Body of pancreas (tissue), 4 donors: ENCODE measurements at regions not wholly inside any gene's neighbourhood (a gene's known extent, or its start where the extent isn't known, plus 50 kb on each side); places are given as distances from the start of the nearest gene placed in this dataset.
"Not testable (repeated sequence)": the region's sequence is repeated elsewhere in the genome, so short reads cannot be mapped to it uniquely, and the experiment has no call there.

ENCODE experiments used
- ATAC-seq: fragments of 150-250 bp; one replicate; pipeline ENCODE4 v1.9.1; 2016
- DNase-seq, 4 donors: peaks; one replicate each; pipeline ENCODE4 v3.0.0-alpha.2; 2019
- H3K27ac ChIP-seq, 4 donors: fragments of 200-600 bp; sonication (generic); 1 replicate in 3 of 4; 2 replicates in 1 of 4; pipeline versions ENCODE4 v1.5.1 to v1.6.1; 2016 to 2019; ENCODE audit warnings: mild to moderate bottlenecking in 1 of 4, mixed read lengths in 1 of 4, moderate library complexity in 1 of 4
- H3K27me3 ChIP-seq, 2 donors: fragments of 200-600 bp; sonication (generic); one replicate each; pipeline ENCODE4 v1.6.0; 2016; ENCODE audit warnings: mild to moderate bottlenecking in 1 of 2
- H3K36me3 ChIP-seq, 2 donors: fragments of 200-600 bp; sonication (generic); replicated peaks in 1 of 2; 2 replicates each; pipeline ENCODE4 v1.5.1; 2016; ENCODE audit warnings: low read depth in 2 of 2; ENCODE audit not compliant: insufficient read depth in 1 of 2
- H3K4me1 ChIP-seq: fragments of 200-600 bp; sonication (generic); one replicate; pipeline ENCODE4 v1.6.0; 2016
- H3K4me3 ChIP-seq, 2 donors: fragments of 200-600 bp; sonication (generic); 1 replicate in 1 of 2; 2 replicates in 1 of 2; pipeline ENCODE4 v1.5.1; 2016 to 2019
- H3K9me3 ChIP-seq, 3 donors: fragments of 200-600 bp; sonication (generic); 1 replicate in 2 of 3; 2 replicates in 1 of 3; pipeline ENCODE4 v1.5.1; 2016
- POLR2A ChIP-seq, 3 donors: fragments of 450-650 bp; IDR thresholded peaks; one replicate each; pipeline ENCODE4 v1.6.1; 2016; ENCODE audit warnings: antibody characterized with exemption in 3 of 3, mild to moderate bottlenecking in 2 of 3
- WGBS, 2 donors: methylation state at CpG; one replicate each; pipeline ENCODE4 v1.1.5; 2017; 5-methylcytosine and 5-hydroxymethylcytosine counted together
- intact Hi-C: fragments of 100-400 bp; cut with DNase I; formaldehyde crosslinking; loops from one replicate; pipeline ENCODE4 v1.15.1; 2023
- TF ChIP-seq, protein P1 (sequence below), 7 experiments: fragments of 450-650 bp in 4 of 7; fragments of 200-600 bp in 3 of 7; sonication (generic) in 3 of 7; IDR thresholded peaks; one replicate each; pipeline ENCODE4 v1.5.1; 2016 to 2019; ENCODE audit warnings: antibody characterized with exemption in 7 of 7

DNA sequence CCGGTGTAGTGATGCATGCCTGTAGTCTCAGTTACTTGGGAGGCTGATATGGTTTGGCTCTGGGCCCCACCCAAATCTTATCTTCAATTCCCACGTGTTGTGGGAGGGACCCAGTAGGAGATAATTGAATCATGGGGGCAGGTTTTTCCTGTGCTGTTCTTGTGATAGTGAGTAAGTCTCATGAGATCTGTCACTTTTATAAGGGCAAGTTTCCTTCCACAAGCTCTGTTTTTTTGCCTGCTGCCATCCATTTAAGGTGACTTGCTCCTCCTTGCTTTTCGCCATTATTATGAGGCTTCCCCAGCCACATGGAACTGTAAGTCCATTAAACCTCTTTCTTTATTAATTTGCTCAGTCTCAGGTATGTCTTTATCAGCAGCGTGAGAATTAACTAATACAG lies 566.7 kb upstream of the NECTIN3 start:
- Histone ChIP-seq H3K9me3 (no peaks in the 10 kb centered on the region), H3K4me1 (no peaks in the 10 kb centered on the region), H3K4me3 (no peak overlapping the region), H3K27ac (no peak overlapping the region), H3K36me3 (no peaks in the 10 kb centered on the region), H3K27me3 (no peaks in the 10 kb centered on the region)
- 71 to 73% methylated on average over 4 of the region's 4 CpGs for WGBS, 2 donors
- TF ChIP-seq POLR2A (IDR thresholded peaks at IDR 0.05): no peak
- TF ChIP-seq, protein P1, sequence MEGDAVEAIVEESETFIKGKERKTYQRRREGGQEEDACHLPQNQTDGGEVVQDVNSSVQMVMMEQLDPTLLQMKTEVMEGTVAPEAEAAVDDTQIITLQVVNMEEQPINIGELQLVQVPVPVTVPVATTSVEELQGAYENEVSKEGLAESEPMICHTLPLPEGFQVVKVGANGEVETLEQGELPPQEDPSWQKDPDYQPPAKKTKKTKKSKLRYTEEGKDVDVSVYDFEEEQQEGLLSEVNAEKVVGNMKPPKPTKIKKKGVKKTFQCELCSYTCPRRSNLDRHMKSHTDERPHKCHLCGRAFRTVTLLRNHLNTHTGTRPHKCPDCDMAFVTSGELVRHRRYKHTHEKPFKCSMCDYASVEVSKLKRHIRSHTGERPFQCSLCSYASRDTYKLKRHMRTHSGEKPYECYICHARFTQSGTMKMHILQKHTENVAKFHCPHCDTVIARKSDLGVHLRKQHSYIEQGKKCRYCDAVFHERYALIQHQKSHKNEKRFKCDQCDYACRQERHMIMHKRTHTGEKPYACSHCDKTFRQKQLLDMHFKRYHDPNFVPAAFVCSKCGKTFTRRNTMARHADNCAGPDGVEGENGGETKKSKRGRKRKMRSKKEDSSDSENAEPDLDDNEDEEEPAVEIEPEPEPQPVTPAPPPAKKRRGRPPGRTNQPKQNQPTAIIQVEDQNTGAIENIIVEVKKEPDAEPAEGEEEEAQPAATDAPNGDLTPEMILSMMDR (IDR thresholded peaks at IDR 0.05): no peak
- no peak for DNase-seq
- no peak for ATAC-seq
- intact Hi-C loops: no loop called here

DNA sequence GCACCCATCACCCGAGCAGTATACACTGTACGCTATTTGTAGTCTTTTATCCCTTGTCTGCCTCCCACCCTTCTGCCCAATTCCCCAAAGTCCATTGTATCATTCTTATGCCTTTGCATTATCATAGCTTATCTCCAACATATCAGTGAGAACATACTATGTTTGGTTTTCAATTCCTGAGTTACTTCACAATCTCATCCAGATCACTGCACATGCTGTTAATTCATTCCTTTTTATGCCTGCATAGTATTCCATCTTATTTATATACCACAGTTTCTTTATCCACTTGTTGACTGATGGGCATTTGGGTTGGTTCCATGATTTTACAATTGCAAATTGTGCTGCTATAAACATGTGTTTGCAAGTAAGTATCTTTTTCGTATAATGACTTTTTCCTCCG lies 564.7 kb upstream of the NECTIN3 start:
- Histone ChIP-seq H3K4me1 (no peaks in the 10 kb centered on the region), H3K27ac (no peak overlapping the region), H3K9me3 (no peaks in the 10 kb centered on the region), H3K36me3 (no peaks in the 10 kb centered on the region), H3K27me3 (no peaks in the 10 kb centered on the region), H3K4me3 (no peak overlapping the region)
- no peak for DNase-seq
- WGBS, 2 donors: 75 to 95% methylated on average over 4 of the region's 4 CpGs
- TF ChIP-seq POLR2A (IDR thresholded peaks at IDR 0.05): no peak
- no peak for ATAC-seq
- intact Hi-C loops: no loop called here

DNA sequence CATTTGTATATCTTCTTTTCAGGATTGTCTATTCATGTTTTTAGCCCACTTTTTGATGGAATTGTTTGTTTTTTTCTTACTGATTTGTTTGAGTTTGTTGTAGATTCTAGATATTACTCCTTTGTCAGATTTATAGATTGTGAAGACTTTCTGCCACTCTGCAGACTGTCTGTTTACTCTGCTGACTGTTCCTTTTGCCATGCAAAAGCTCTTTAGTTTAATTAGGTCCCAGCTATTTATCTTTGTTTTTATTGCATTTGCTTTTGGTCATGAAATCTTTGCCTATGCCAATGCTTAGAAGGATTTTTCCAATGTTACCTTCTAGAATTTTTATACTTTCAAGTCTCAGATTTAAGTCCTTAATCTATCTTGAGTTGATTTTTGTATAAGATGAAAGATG lies 564.0 kb upstream of the NECTIN3 start:
- ATAC-seq, H3K27me3 ChIP-seq, DNase-seq, intact Hi-C loops, H3K4me3 ChIP-seq, H3K4me1 ChIP-seq, H3K27ac ChIP-seq, H3K9me3 ChIP-seq, H3K36me3 ChIP-seq: not testable (repeated sequence)

DNA sequence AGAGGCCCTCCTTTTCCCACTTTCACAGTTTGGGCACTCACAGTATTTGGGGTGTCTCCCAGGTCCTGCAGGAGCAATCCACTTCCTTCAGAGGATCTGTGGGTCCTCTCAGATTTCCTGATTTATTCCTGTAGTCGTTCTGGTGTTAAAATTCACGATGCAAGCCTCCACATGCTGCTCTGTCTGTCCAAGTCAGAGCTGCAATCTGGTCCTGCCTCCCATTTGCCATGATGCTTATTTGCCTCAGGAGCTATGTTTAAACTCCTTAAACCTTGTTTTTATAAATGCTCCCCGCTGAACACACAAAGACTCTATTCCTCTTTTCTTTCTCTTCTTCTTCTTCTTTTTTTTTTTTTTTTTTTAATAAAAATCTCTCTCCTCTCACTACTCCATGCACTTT lies 558.7 kb upstream of the NECTIN3 start:
- H3K27me3 ChIP-seq: no peaks in the 10 kb centered on the region
- H3K4me1 ChIP-seq: no peaks in the 10 kb centered on the region
- DNase-seq (no peak), ATAC-seq (no peak)
- H3K36me3 ChIP-seq: no peaks in the 10 kb centered on the region
- H3K4me3 ChIP-seq: no peak overlapping the region
- TF ChIP-seq POLR2A (IDR thresholded peaks at IDR 0.05): no peak
- TF ChIP-seq, protein P1 (IDR thresholded peaks at IDR 0.05): no peak
- no peaks in the 10 kb centered on the region for H3K9me3 ChIP-seq
- WGBS, 2 donors: 70 to 77% methylated on average over 3 of the region's 3 CpGs
- H3K27ac ChIP-seq: no peak overlapping the region
- intact Hi-C loops: no loop called here

DNA sequence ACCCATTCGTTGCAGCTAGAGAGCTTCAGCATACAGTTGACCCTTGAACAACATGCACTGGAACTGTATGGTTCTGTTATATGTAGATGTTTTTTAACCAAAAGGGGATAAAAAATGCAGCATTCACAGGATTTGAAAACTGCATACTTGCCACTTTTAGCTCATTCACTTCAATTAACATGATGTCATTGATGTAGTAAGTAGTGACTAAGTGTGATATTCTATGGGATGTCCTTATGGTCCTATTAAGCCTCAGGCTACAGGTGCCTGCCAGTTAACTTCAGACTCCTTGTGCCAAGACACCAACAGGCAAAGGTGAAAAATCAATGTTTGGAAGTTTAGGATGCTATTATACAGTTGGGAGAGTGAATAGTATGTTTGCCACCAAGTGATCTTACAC lies 553.6 kb upstream of the NECTIN3 start:
- Histone ChIP-seq H3K4me1 (no peaks in the 10 kb centered on the region), H3K27me3 (no peaks in the 10 kb centered on the region), H3K36me3 (no peaks in the 10 kb centered on the region), H3K4me3 (no peak overlapping the region), H3K9me3 (no peaks in the 10 kb centered on the region), H3K27ac (no peak overlapping the region)
- no peak for ATAC-seq
- intact Hi-C loops: no loop called here
- no peak for TF ChIP-seq POLR2A (IDR thresholded peaks at IDR 0.05)
- DNase-seq: no peak
- 61 to 66% methylated on average over 1 of the region's 1 CpG for WGBS, 2 donors

DNA sequence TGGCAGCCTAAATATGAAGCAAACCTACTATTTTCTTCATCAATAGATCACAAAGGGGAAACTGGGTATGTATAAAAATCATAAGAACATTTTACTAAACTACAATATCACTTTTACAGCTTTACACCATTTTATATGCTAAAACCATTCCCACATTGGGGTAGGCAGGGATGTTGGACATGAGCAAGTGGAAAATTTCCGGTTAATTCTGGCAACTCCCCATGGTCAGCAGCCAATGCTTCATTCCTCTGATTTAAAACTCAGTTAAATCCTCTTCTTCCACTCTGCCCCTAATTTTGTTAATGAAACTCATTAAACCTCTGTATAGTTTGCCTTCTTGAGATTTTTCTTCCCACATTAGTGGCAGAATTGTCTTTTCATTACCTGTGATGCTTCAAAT lies 552.5 kb upstream of the NECTIN3 start:
- intact Hi-C loops: no loop called here
- Histone ChIP-seq H3K36me3 (no peaks in the 10 kb centered on the region), H3K4me3 (no peak overlapping the region), H3K27me3 (no peaks in the 10 kb centered on the region), H3K9me3 (no peaks in the 10 kb centered on the region), H3K4me1 (no peaks in the 10 kb centered on the region), H3K27ac (no peak overlapping the region)
- WGBS, 2 donors: 78 to 83% methylated on average over 1 of the region's 1 CpG
- ATAC-seq (no peak), DNase-seq (no peak)
- TF ChIP-seq POLR2A (IDR thresholded peaks at IDR 0.05): no peak
- TF ChIP-seq, protein P1 (IDR thresholded peaks at IDR 0.05): no peak
